Sigmoid colon (tissue), 6 donors: ENCODE measurements at regions not wholly inside any gene's neighbourhood (a gene's known extent, or its start where the extent isn't known, plus 50 kb on each side); places are given as distances from the start of the nearest gene placed in this dataset.

Experiments
- DNase-seq: peaks from one replicate; pipeline ENCODE4 v3.0.0-alpha.2; 2019
- H3K27ac ChIP-seq, 4 donors: fragments of 200-600 bp; sonication (generic); one replicate each; pipeline ENCODE4 v1.5.1; 2016 to 2019; ENCODE audit warnings: mild to moderate bottlenecking in 1 of 4
- H3K27me3 ChIP-seq, 3 donors: fragments of 200-600 bp; sonication (generic); one replicate each; pipeline ENCODE4 v1.5.1; 2019; ENCODE audit warnings: mild to moderate bottlenecking in 1 of 3
- H3K36me3 ChIP-seq, 4 donors: fragments of 200-600 bp; sonication (generic); one replicate each; pipeline ENCODE4 v1.5.1; 2016 to 2019
- H3K4me1 ChIP-seq, 4 donors: fragments of 200-600 bp; sonication (generic); one replicate each; pipeline ENCODE4 v1.5.1; 2017 to 2019
- H3K4me3 ChIP-seq, 4 donors: fragments of 200-600 bp; sonication (generic); one replicate each; pipeline ENCODE4 v1.5.1; 2017 to 2019; ENCODE audit warnings: mild to moderate bottlenecking in 2 of 4, moderate library complexity in 1 of 4
- H3K9me3 ChIP-seq, 4 donors: fragments of 200-600 bp in 3 of 4; sonication (generic) in 3 of 4; one replicate each; pipeline versions ENCODE4 v1.5.1 to v1.6.1; 2013 to 2019
- CTCF ChIP-seq, 4 experiments: fragments of 450-650 bp in 3 of 4; fragments of 200-600 bp in 1 of 4; IDR thresholded peaks; one replicate each; pipeline ENCODE4 v1.5.1; 2016 to 2019; ENCODE audit warnings: antibody characterized with exemption in 4 of 4, mild to moderate bottlenecking in 3 of 4, moderate library complexity in 2 of 4
- EP300 ChIP-seq, 4 donors: sonication (generic); formaldehyde crosslinking; IDR thresholded peaks; one replicate each; pipeline ENCODE4 v1.6.1; 2017; ENCODE audit warnings: antibody characterized with exemption in 4 of 4
- POLR2A ChIP-seq, 2 donors: fragments of 450-650 bp; IDR thresholded peaks; one replicate each; pipeline ENCODE4 v1.6.1; 2016; ENCODE audit warnings: antibody characterized with exemption in 2 of 2, mild to moderate bottlenecking in 2 of 2, moderate library complexity in 2 of 2
- POLR2AphosphoS5 ChIP-seq, 4 donors: sonication (generic); formaldehyde crosslinking; IDR thresholded peaks; one replicate each; pipeline ENCODE4 v1.6.1; 2017; ENCODE audit warnings: antibody characterized with exemption in 4 of 4
- WGBS, 2 donors: extraction: QIAGEN DNeasy Blood & Tissue Kit; methylation state at CpG; one replicate each; pipeline ENCODE4 v1.1.7; 2013; 5-methylcytosine and 5-hydroxymethylcytosine counted together
- intact Hi-C: fragments of 100-400 bp; cut with DNase I; formaldehyde crosslinking; loops from one replicate; pipeline ENCODE4 v1.15.1; 2023
- donor health status: healthy with polysubstance abuse.
- donor health status: healthy.

DNA sequence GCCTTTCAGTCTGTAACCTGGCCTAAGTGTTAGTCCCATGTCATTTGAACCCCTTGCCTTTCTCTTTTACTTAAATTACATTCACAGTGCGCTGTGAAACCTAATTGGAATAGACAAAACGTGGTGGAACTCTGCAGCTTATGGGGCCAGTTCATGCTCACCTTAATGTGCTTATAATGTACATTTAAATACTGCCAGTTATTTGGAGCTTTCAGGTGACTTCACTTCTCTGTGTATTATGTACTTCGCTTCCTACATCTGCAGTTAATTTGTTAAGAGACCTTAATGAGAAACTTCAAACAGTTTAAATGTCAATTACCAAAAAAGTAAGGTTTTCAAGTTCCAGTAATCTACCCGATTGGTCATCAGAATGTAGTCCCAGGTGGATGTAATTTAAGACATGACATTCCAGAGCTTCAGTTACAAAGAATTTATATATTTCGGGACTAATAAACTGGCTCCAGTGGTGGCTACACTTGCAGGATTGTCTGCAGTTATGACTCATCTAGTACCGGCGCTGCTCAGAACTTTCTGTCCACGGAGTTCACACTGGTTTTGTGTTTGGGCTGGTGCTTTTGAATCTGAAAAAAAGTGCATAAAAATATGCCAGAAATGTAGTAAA lies 125.3 kb downstream of the TM9SF2 start:
- H3K4me1 ChIP-seq = peaks cover 0 to 49% (median 35%) of the 10 kb centered on the region in 4 donors
- H3K36me3 ChIP-seq = no peaks in the 10 kb centered on the region
- no peaks in the 10 kb centered on the region for H3K9me3 ChIP-seq
- TF ChIP-seq EP300 (IDR thresholded peaks at IDR 0.05) (no peak), POLR2AphosphoS5 (IDR thresholded peaks at IDR 0.05) (no peak), CTCF (IDR thresholded peaks at IDR 0.05) (no peak), POLR2A (IDR thresholded peaks at IDR 0.05) (no peak)
- H3K27me3 ChIP-seq = no peaks in the 10 kb centered on the region
- no peak for DNase-seq
- peak overlapping the region in 2 of 4 donors; percentile 1 to 11 for H3K4me3 ChIP-seq
- intact Hi-C loops = no loop called here
- peak overlapping the region; percentile 17 to 61 (median 40) for H3K27ac ChIP-seq
- 84 to 90% methylated on average over 8 of the region's 8 CpGs for WGBS, 2 donors

DNA sequence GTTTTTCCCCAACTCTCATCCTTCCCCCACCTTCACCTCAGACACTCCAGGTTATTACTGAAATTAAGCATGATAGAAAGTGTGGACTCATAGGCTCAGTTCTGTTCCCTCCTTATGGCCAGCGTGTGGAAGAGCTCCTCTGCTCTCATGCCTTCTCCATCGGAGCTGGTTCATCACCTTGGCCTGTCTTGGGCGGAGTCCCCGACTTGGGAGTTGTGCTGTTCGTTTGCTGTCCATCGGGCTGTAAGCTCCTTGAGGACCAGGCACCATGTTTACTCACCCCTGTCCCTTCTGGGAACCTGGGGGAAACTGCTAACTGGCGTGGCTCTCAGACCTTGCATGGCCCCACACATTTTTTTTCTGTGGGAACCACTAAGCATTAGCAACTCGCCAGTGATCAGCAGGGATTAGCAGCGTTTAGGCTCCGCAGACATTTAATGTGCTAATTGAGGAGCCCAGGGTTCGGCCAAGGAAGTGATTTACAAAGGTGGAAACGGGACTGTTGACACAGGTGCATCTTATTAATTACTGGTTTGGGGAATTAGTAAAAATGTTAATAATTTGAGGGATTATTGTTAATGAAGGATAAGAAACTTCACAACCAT lies 123.8 kb downstream of the TM9SF2 start:
- intact Hi-C loops = no loop called here
- DNase-seq = no peak
- WGBS, 2 donors = 88 to 91% methylated on average over 12 of the region's 12 CpGs
- Histone ChIP-seq H3K36me3 (no peaks in the 10 kb centered on the region), H3K4me1 (peaks cover 0 to 41% (median 28%) of the 10 kb centered on the region in 4 donors), H3K4me3 (no peak overlapping the region), H3K9me3 (no peaks in the 10 kb centered on the region), H3K27ac (no peak overlapping the region), H3K27me3 (no peaks in the 10 kb centered on the region)
- TF ChIP-seq POLR2AphosphoS5 (IDR thresholded peaks at IDR 0.05) (no peak), CTCF (IDR thresholded peaks at IDR 0.05) (no peak), EP300 (IDR thresholded peaks at IDR 0.05) (no peak), POLR2A (IDR thresholded peaks at IDR 0.05) (no peak)

- Histone ChIP-seq H3K36me3 (no peaks in the 10 kb centered on the region), H3K27ac (no peak overlapping the region), H3K4me1 (peaks cover 0 to 11% (median 10%) of the 10 kb centered on the region in 4 donors), H3K27me3 (no peaks in the 10 kb centered on the region), H3K9me3 (no peaks in the 10 kb centered on the region), H3K4me3 (no peak overlapping the region)
- no peak for TF ChIP-seq POLR2A (IDR thresholded peaks at IDR 0.05)
- TF ChIP-seq CTCF (IDR thresholded peaks at IDR 0.05) = no peak
- TF ChIP-seq POLR2AphosphoS5 (IDR thresholded peaks at IDR 0.05) = no peak
- no peak for TF ChIP-seq EP300 (IDR thresholded peaks at IDR 0.05)
- WGBS, 2 donors = 80 to 86% methylated on average over 3 of the region's 3 CpGs
- no peak for DNase-seq
- intact Hi-C loops = no loop called here
Measured at GRCh38 chr13:99620806-99621205, 119.5 kb downstream of the TM9SF2 start.

- intact Hi-C loops = no loop called here
- no peak for DNase-seq
- TF ChIP-seq EP300 (IDR thresholded peaks at IDR 0.05) (no peak), CTCF (IDR thresholded peaks at IDR 0.05) (no peak), POLR2A (IDR thresholded peaks at IDR 0.05) (no peak), POLR2AphosphoS5 (IDR thresholded peaks at IDR 0.05) (no peak)
- H3K27ac ChIP-seq = no peak overlapping the region
- WGBS, 2 donors = 94 to 99% methylated on average over 2 of the region's 2 CpGs
- H3K4me1 ChIP-seq = peaks cover 0 to 10% (median 10%) of the 10 kb centered on the region in 4 donors
- no peaks in the 10 kb centered on the region for H3K27me3 ChIP-seq
- no peaks in the 10 kb centered on the region for H3K36me3 ChIP-seq
- no peaks in the 10 kb centered on the region for H3K9me3 ChIP-seq
- H3K4me3 ChIP-seq = no peak overlapping the region
Measured at GRCh38 chr13:99619207-99619606, 117.9 kb downstream of the TM9SF2 start.
